ENCODE measurements at regions not wholly inside any gene's neighbourhood (a gene's known extent, or its start where the extent isn't known, plus 50 kb on each side); places are given as distances from the start of the nearest gene placed in this dataset.

GRCh38 chr4:148574502-148574901 lies 132.3 kb upstream of the NR3C2 start:
- H3K36me3 ChIP-seq = no peaks in the 10 kb centered on the region
- no peak overlapping the region for H3K4me3 ChIP-seq
- no peak for DNase-seq
- intact Hi-C loops (cut with DNase I) = no loop called here
- no peaks in the 10 kb centered on the region for H3K4me1 ChIP-seq (ENCODE audit: insufficient read depth)
- WGBS, 3 donors = 60 to 65% (median 63%) methylated on average over 3 of the region's 3 CpGs
- H3K9me3 ChIP-seq = no peaks in the 10 kb centered on the region
- no peaks in the 10 kb centered on the region for H3K27me3 ChIP-seq
- no peak overlapping the region for H3K27ac ChIP-seq
- no peak for TF ChIP-seq EP300 (IDR thresholded peaks at IDR 0.05)
- no peak for TF ChIP-seq POLR2A (IDR thresholded peaks at IDR 0.05)
- no peak for TF ChIP-seq CTCF (IDR thresholded peaks at IDR 0.05)

GRCh38 chr4:148574066-148574465 lies 131.9 kb upstream of the NR3C2 start:
- 64 to 68% (median 65%) methylated on average over 4 of the region's 4 CpGs for WGBS, 3 donors
- no peak for DNase-seq

GRCh38 chr4:148573296-148573695 lies 131.1 kb upstream of the NR3C2 start:
- Histone ChIP-seq H3K4me1 (ENCODE audit: insufficient read depth) (no peaks in the 10 kb centered on the region), H3K27me3 (no peaks in the 10 kb centered on the region), H3K27ac (no peak overlapping the region), H3K4me3 (no peak overlapping the region), H3K36me3 (no peaks in the 10 kb centered on the region), H3K9me3 (no peaks in the 10 kb centered on the region)
- intact Hi-C loops (cut with DNase I) = no loop called here
- 64 to 73% (median 68%) methylated on average over 3 of the region's 3 CpGs for WGBS, 3 donors
- no peak for DNase-seq
- TF ChIP-seq POLR2A (IDR thresholded peaks at IDR 0.05) = no peak
- no peak for TF ChIP-seq EP300 (IDR thresholded peaks at IDR 0.05)
- TF ChIP-seq CTCF (IDR thresholded peaks at IDR 0.05) = no peak

More at GRCh38 chr4:148574066-148574465, 131.9 kb upstream of the NR3C2 start:
- Histone ChIP-seq H3K27ac (no peak overlapping the region), H3K4me3 (no peak overlapping the region), H3K27me3 (no peaks in the 10 kb centered on the region), H3K4me1 (ENCODE audit: insufficient read depth) (no peaks in the 10 kb centered on the region), H3K36me3 (no peaks in the 10 kb centered on the region), H3K9me3 (no peaks in the 10 kb centered on the region)
- intact Hi-C loops (cut with DNase I) = no loop called here
- no peak for TF ChIP-seq POLR2A (IDR thresholded peaks at IDR 0.05)
- no peak for TF ChIP-seq CTCF (IDR thresholded peaks at IDR 0.05)
- TF ChIP-seq EP300 (IDR thresholded peaks at IDR 0.05) = no peak

GRCh38 chr4:148565801-148566200 lies 123.6 kb upstream of the NR3C2 start:
- Histone ChIP-seq H3K4me1 (ENCODE audit: insufficient read depth) (no peaks in the 10 kb centered on the region), H3K9me3 (no peaks in the 10 kb centered on the region), H3K27ac (no peak overlapping the region), H3K27me3 (no peaks in the 10 kb centered on the region), H3K4me3 (no peak overlapping the region), H3K36me3 (no peaks in the 10 kb centered on the region)
- TF ChIP-seq CTCF (IDR thresholded peaks at IDR 0.05) (no peak), EP300 (IDR thresholded peaks at IDR 0.05) (no peak), POLR2A (IDR thresholded peaks at IDR 0.05) (no peak)
- intact Hi-C loops (cut with DNase I) = no loop called here
- DNase-seq = no peak

GRCh38 chr4:148563684-148564083 lies 121.5 kb upstream of the NR3C2 start:
- Histone ChIP-seq H3K27ac (no peak overlapping the region), H3K36me3 (no peaks in the 10 kb centered on the region), H3K9me3 (no peaks in the 10 kb centered on the region), H3K4me3 (no peak overlapping the region), H3K4me1 (ENCODE audit: insufficient read depth) (no peaks in the 10 kb centered on the region), H3K27me3 (no peaks in the 10 kb centered on the region)
- 69 to 75% (median 72%) methylated on average over 3 of the region's 3 CpGs for WGBS, 3 donors
- no peak for TF ChIP-seq POLR2A (IDR thresholded peaks at IDR 0.05)
- no peak for TF ChIP-seq CTCF (IDR thresholded peaks at IDR 0.05)
- no peak for TF ChIP-seq EP300 (IDR thresholded peaks at IDR 0.05)
- intact Hi-C loops (cut with DNase I) = no loop called here
- DNase-seq = no peak
